Mesenchymal stem cell (in vitro differentiated cells and primary cell): ENCODE measurements at regions not wholly inside any gene's neighbourhood (a gene's known extent, or its start where the extent isn't known, plus 50 kb on each side); places are given as distances from the start of the nearest gene placed in this dataset.

ENCODE experiments used
- DNase-seq: peaks from one replicate; pipeline ENCODE4 v3.0.0-alpha.2; 2013
- H2AFZ ChIP-seq: one replicate; pipeline ENCODE4 v1.6.1; 2013; ENCODE audit warnings: low read depth, mild to moderate bottlenecking, control low read depth, inconsistent platforms, low read length, moderate library complexity
- H2AK5ac ChIP-seq: 2 replicates; pipeline ENCODE4 v1.6.1; 2013; ENCODE audit warnings: low read length, moderate library complexity, mild to moderate bottlenecking, inconsistent platforms; ENCODE audit not compliant: severe bottlenecking
- H2BK120ac ChIP-seq: one replicate; pipeline ENCODE4 v1.6.1; 2013; ENCODE audit warnings: low read depth, mild to moderate bottlenecking, inconsistent platforms, low read length, moderate library complexity
- H2BK12ac ChIP-seq, 2 experiments: one replicate each; pipeline ENCODE4 v1.6.1; 2013; ENCODE audit warnings: inconsistent platforms in 2 of 2, low read length in 2 of 2, mild to moderate bottlenecking in 2 of 2, moderate library complexity in 2 of 2, control low read depth in 1 of 2
- H2BK15ac ChIP-seq: one replicate; pipeline ENCODE4 v1.6.1; 2013; ENCODE audit warnings: mild to moderate bottlenecking, low read depth, inconsistent platforms; ENCODE audit not compliant: poor library complexity, severe bottlenecking
- H2BK5ac ChIP-seq: 2 replicates; pipeline ENCODE4 v1.6.1; 2013; ENCODE audit warnings: low read depth, mild to moderate bottlenecking, low read length, control low read depth, inconsistent platforms; ENCODE audit not compliant: poor library complexity, severe bottlenecking
- H3K14ac ChIP-seq, 2 experiments: one replicate each; pipeline ENCODE4 v1.6.1; 2013; ENCODE audit warnings: inconsistent platforms in 2 of 2, low read length in 2 of 2, control low read depth in 1 of 2, mild to moderate bottlenecking in 1 of 2, moderate library complexity in 1 of 2
- H3K18ac ChIP-seq, 2 experiments: one replicate each; pipeline ENCODE4 v1.6.1; 2013; ENCODE audit warnings: inconsistent platforms in 2 of 2, low read length in 2 of 2, control low read depth in 1 of 2, low read depth in 1 of 2, mild to moderate bottlenecking in 1 of 2
- H3K23ac ChIP-seq, 2 experiments: one replicate each; pipeline ENCODE4 v1.6.1; 2013; ENCODE audit warnings: inconsistent platforms in 2 of 2, low read length in 2 of 2, mild to moderate bottlenecking in 2 of 2, moderate library complexity in 2 of 2, control low read depth in 1 of 2
- H3K27ac ChIP-seq: 2 replicates; pipeline ENCODE4 v1.5.1; 2013; ENCODE audit warnings: mild to moderate bottlenecking, moderate library complexity, low read length, control low read depth, inconsistent platforms; ENCODE audit not compliant: poor library complexity, severe bottlenecking
- H3K27me3 ChIP-seq, 2 experiments: 2 replicates each; pipeline versions ENCODE4 v1.6.1 to v1.7.0; 2013; ENCODE audit warnings: low read length in 2 of 2, mild to moderate bottlenecking in 2 of 2, moderate library complexity in 2 of 2, control low read depth in 1 of 2, inconsistent platforms in 1 of 2; ENCODE audit not compliant: control insufficient read depth in 1 of 2, insufficient read depth in 1 of 2
- H3K36me3 ChIP-seq, 2 experiments: 2 replicates each; pipeline versions ENCODE4 v1.6.1 to v1.7.0; 2013; ENCODE audit warnings: low read length in 2 of 2, control low read depth in 1 of 2, inconsistent platforms in 1 of 2, low read depth in 1 of 2, mild to moderate bottlenecking in 1 of 2; ENCODE audit not compliant: insufficient read depth in 2 of 2, control insufficient read depth in 1 of 2
- H3K4ac ChIP-seq, 2 experiments: one replicate each; pipeline ENCODE4 v1.6.1; 2013; ENCODE audit warnings: inconsistent platforms in 2 of 2, low read length in 2 of 2, mild to moderate bottlenecking in 2 of 2, moderate library complexity in 2 of 2, control low read depth in 1 of 2, low read depth in 1 of 2
- H3K4me1 ChIP-seq: 2 replicates; pipeline ENCODE4 v1.6.1; 2013; ENCODE audit warnings: low read depth, low read length, control low read depth; ENCODE audit not compliant: control insufficient read depth, insufficient read depth
- H3K4me2 ChIP-seq: 2 replicates; pipeline ENCODE4 v1.6.1; 2013; ENCODE audit warnings: low read length, mild to moderate bottlenecking, inconsistent platforms; ENCODE audit not compliant: poor library complexity, severe bottlenecking
- H3K4me3 ChIP-seq, 2 experiments: 2 replicates each; pipeline versions ENCODE4 v1.5.1 to v1.7.0; 2013; ENCODE audit warnings: low read length in 2 of 2, mild to moderate bottlenecking in 2 of 2, control low read depth in 1 of 2, low read depth in 1 of 2; ENCODE audit not compliant: insufficient read depth in 1 of 2
- H3K79me1 ChIP-seq: replicated peaks from 2 replicates; pipeline ENCODE4 v1.6.1; 2013; ENCODE audit warnings: mild to moderate bottlenecking, control low read depth, low read length, inconsistent platforms; ENCODE audit not compliant: poor library complexity, severe bottlenecking
- H3K9ac ChIP-seq: 2 replicates; pipeline ENCODE4 v1.7.0; 2013; ENCODE audit warnings: mild to moderate bottlenecking, low read length, moderate library complexity
- H3K9me3 ChIP-seq: 2 replicates; pipeline ENCODE4 v1.7.0; 2013; ENCODE audit warnings: mild to moderate bottlenecking, low read length; ENCODE audit not compliant: control insufficient read depth
- H4K8ac ChIP-seq: one replicate; pipeline ENCODE4 v1.6.1; 2013; ENCODE audit warnings: inconsistent platforms, mild to moderate bottlenecking, low read length, moderate library complexity
- H4K91ac ChIP-seq: one replicate; pipeline ENCODE4 v1.6.1; 2013; ENCODE audit warnings: mild to moderate bottlenecking, low read length, inconsistent platforms
- WGBS: methylation state at CpG from one replicate; pipeline ENCODE4 v1.1.7; 2013; ENCODE audit warnings: mixed read lengths; 5-methylcytosine and 5-hydroxymethylcytosine counted together

- WGBS = 89% methylated on average over 11 of the region's 11 CpGs
- H3K4me2 ChIP-seq = no peak overlapping the region
- no peak overlapping the region for H4K91ac ChIP-seq
- no peak for DNase-seq
- no peak overlapping the region for H2BK15ac ChIP-seq
- no peaks in the 10 kb centered on the region for H3K79me1 ChIP-seq
- H2AK5ac ChIP-seq = no peak overlapping the region
- no peak overlapping the region for H3K14ac ChIP-seq
- H4K8ac ChIP-seq = no peak overlapping the region
- H2BK12ac ChIP-seq = no peak overlapping the region
- H3K4me1 ChIP-seq = no peaks in the 10 kb centered on the region
- H3K9ac ChIP-seq = no peak overlapping the region
- H3K27me3 ChIP-seq = no peaks in the 10 kb centered on the region
- no peak overlapping the region for H2AFZ ChIP-seq
- H2BK5ac ChIP-seq = no peak overlapping the region
- no peak overlapping the region for H2BK120ac ChIP-seq
- no peak overlapping the region for H3K4me3 ChIP-seq
- H3K27ac ChIP-seq = no peak overlapping the region
- no peak overlapping the region for H3K23ac ChIP-seq
- no peak overlapping the region for H3K4ac ChIP-seq
- no peaks in the 10 kb centered on the region for H3K36me3 ChIP-seq
- peaks cover 19% of the 10 kb centered on the region for H3K9me3 ChIP-seq
- H3K18ac ChIP-seq = no peak overlapping the region
Observed at GRCh38 chr22:48217596-48217995, 1455.1 kb downstream of the TBC1D22A start.

- DNase-seq = no peak
- 60% methylated on average over 1 of the region's 1 CpG for WGBS
Observed at GRCh38 chr22:48212727-48213126, 1450.3 kb downstream of the TBC1D22A start.

GRCh38 chr22:48210812-48211211 is 1448.4 kb downstream of the TBC1D22A start:
- Histone ChIP-seq H3K4me2 (no peak overlapping the region), H2AFZ (no peak overlapping the region), H3K36me3 (no peaks in the 10 kb centered on the region), H4K8ac (no peak overlapping the region), H2BK5ac (no peak overlapping the region), H3K4me3 (no peak overlapping the region), H3K4ac (no peak overlapping the region), H3K79me1 (no peaks in the 10 kb centered on the region), H3K9ac (no peak overlapping the region), H3K23ac (no peak overlapping the region), H4K91ac (no peak overlapping the region), H2BK120ac (no peak overlapping the region), H3K14ac (no peak overlapping the region), H2AK5ac (no peak overlapping the region), H2BK12ac (no peak overlapping the region), H3K18ac (no peak overlapping the region), H3K4me1 (no peaks in the 10 kb centered on the region), H2BK15ac (no peak overlapping the region), H3K9me3 (peaks cover 5% of the 10 kb centered on the region), H3K27me3 (no peaks in the 10 kb centered on the region), H3K27ac (no peak overlapping the region)
- no peak for DNase-seq
- 51% methylated on average over 7 of the region's 7 CpGs for WGBS

More at GRCh38 chr22:48212727-48213126, 1450.3 kb downstream of the TBC1D22A start:
- Histone ChIP-seq H2BK12ac (no peak overlapping the region), H2BK5ac (no peak overlapping the region), H3K4ac (no peak overlapping the region), H3K4me2 (no peak overlapping the region), H2BK120ac (no peak overlapping the region), H2BK15ac (no peak overlapping the region), H3K36me3 (no peaks in the 10 kb centered on the region), H3K4me3 (no peak overlapping the region), H3K18ac (no peak overlapping the region), H3K9ac (no peak overlapping the region), H3K27me3 (no peaks in the 10 kb centered on the region), H3K9me3 (peaks cover 5% of the 10 kb centered on the region), H3K14ac (no peak overlapping the region), H3K79me1 (no peaks in the 10 kb centered on the region), H2AFZ (no peak overlapping the region), H3K23ac (no peak overlapping the region), H4K8ac (no peak overlapping the region), H2AK5ac (no peak overlapping the region), H3K27ac (no peak overlapping the region), H4K91ac (no peak overlapping the region), H3K4me1 (no peaks in the 10 kb centered on the region)

- no peak overlapping the region for H2BK5ac ChIP-seq
- no peak overlapping the region for H3K14ac ChIP-seq
- no peak overlapping the region for H3K9ac ChIP-seq
- no peak overlapping the region for H3K27ac ChIP-seq
- no peak overlapping the region for H3K4me2 ChIP-seq
- no peak overlapping the region for H3K18ac ChIP-seq
- no peak overlapping the region for H3K4me3 ChIP-seq
- no peaks in the 10 kb centered on the region for H3K79me1 ChIP-seq
- no peak overlapping the region for H2AFZ ChIP-seq
- no peaks in the 10 kb centered on the region for H3K36me3 ChIP-seq
- no peak overlapping the region for H4K8ac ChIP-seq
- 63% methylated on average over 10 of the region's 10 CpGs for WGBS
- no peak overlapping the region for H4K91ac ChIP-seq
- no peak for DNase-seq
- no peak overlapping the region for H2BK15ac ChIP-seq
- H3K23ac ChIP-seq = no peak overlapping the region
- H3K27me3 ChIP-seq = no peaks in the 10 kb centered on the region
- H2AK5ac ChIP-seq = no peak overlapping the region
- no peaks in the 10 kb centered on the region for H3K4me1 ChIP-seq
- no peak overlapping the region for H3K4ac ChIP-seq
- peaks cover 5% of the 10 kb centered on the region for H3K9me3 ChIP-seq
- H2BK120ac ChIP-seq = no peak overlapping the region
- no peak overlapping the region for H2BK12ac ChIP-seq
Observed at GRCh38 chr22:48210198-48210580, 1447.7 kb downstream of the TBC1D22A start.
